A549 (cell line): ENCODE measurements at regions not wholly inside any gene's neighbourhood (a gene's known extent, or its start where the extent isn't known, plus 50 kb on each side); places are given as distances from the start of the nearest gene placed in this dataset.

Experiments
- CTCF ChIP-seq: fragments of >200 bp; sonication (Bioruptor Twin); formaldehyde crosslinking; IDR thresholded peaks from 3 replicates; pipeline ENCODE4 v1.5.1; 2016
- JUN ChIP-seq, 2 experiments: fragments of >200 bp; sonication (Bioruptor Twin); formaldehyde crosslinking; IDR thresholded peaks; 2 replicates in 1 of 2; 3 replicates in 1 of 2; pipeline ENCODE4 v1.6.1; 2016 to 2017
- POLR2A ChIP-seq: IDR thresholded peaks from 2 replicates; pipeline ENCODE4 v1.6.1; 2012; ENCODE audit warnings: mild to moderate bottlenecking, low read length
- RAD21 ChIP-seq, 2 experiments: fragments of >200 bp in 1 of 2; sonication (Bioruptor Twin) in 1 of 2; formaldehyde crosslinking in 1 of 2; IDR thresholded peaks in 1 of 2; conservative IDR thresholded peaks in 1 of 2; 2 replicates in 1 of 2; 3 replicates in 1 of 2; pipeline ENCODE4 v1.6.1; 2012 to 2018; ENCODE audit warnings: inconsistent platforms in 1 of 2
- REST ChIP-seq: fragments of 200-600 bp; sonication (generic); IDR thresholded peaks from 2 replicates; pipeline ENCODE4 v1.6.1; 2016; ENCODE audit warnings: antibody characterized with exemption, mild to moderate bottlenecking, moderate library complexity
- TFCP2L1 ChIP-seq: fragments of 250-450 bp; sonication (Bioruptor Pico); IDR thresholded peaks from 2 replicates; pipeline ENCODE4 v1.5.0; 2021; ENCODE audit warnings: mild to moderate bottlenecking

GRCh38 chr6:149140137-149140909 is 177.2 kb upstream of the TAB2 start:
- TF ChIP-seq CTCF (no peak), POLR2A (no peak), RAD21 (conservative IDR thresholded peaks at IDR 0.05 in 1 of 2, IDR thresholded peaks at IDR 0.05 in 1 of 2) (no peak), JUN (IDR thresholded peaks at IDR 0.05) (no peak), REST (no peak), TFCP2L1 (CRISPR knock-in tag) (no peak)
